ENCODE measurements at regions not wholly inside any gene's neighbourhood (a gene's known extent, or its start where the extent isn't known, plus 50 kb on each side); places are given as distances from the start of the nearest gene placed in this dataset.

DNA sequence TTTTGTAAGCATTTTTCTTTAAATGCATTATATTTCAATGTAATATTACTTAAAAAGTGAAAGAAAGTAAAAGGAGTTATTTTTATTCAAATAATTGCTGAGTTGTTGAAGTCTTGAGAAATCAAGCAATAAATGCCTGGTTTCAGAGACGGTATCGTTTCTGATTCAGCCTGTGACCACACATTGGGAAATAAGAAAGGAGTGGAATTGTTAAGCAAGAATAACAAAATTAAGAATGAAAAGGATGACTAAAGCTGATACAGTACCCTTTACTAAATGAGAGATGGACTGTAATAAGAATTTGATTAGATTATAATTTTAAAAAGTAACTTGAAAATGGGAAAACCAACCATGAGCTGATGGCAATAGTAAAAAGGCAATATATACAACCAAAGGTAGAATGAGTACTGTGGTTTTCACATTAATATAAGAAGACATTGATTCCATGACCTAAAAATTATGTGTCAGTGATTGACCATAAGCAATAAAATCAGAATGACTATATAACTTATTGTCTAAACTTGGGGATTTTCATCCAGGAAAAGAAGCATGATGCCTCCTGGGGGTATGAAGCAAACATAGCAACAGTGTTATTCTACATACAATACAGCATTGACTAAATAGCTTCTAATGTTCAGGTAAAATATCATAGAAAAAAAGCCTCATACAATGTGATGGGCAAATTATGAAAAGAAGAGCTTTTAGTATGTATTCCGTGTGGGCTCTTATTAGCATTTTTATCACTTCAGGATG, 101.9 kb upstream of the PRDM9 start:
- Histone ChIP-seq H2AK5ac (ENCODE audit: insufficient read length, low read length) (no peak overlapping the region), H3K9me3 (ENCODE audit: control insufficient read depth, low read depth, low read length) (no peaks in the 10 kb centered on the region)

More for the DNA sequence above, 101.9 kb upstream of the PRDM9 start:
- H3K9me3 Mint-ChIP-seq: peaks cover 0 to 4% of the 10 kb centered on the region in 2 experiments; a peak in 2 of 5 replicates
- Histone ChIP-seq H2BK5ac (ENCODE audit: insufficient read length, low read length) (no peak overlapping the region), H3K4me1 (ENCODE audit: insufficient read depth, low read length) (no peaks in the 10 kb centered on the region; the same call in 1 of the 2 replicates), H2BK15ac (ENCODE audit: low read depth, low read length) (no peak overlapping the region), H4K20me1 (ENCODE audit: control insufficient read depth, insufficient read depth, insufficient read length) (no peaks in the 10 kb centered on the region), H3K27me3 (ENCODE audit: insufficient read depth, low read length) (no peaks in the 10 kb centered on the region), H3T11ph (ENCODE audit: low read length) (no peak overlapping the region), H3K56ac (ENCODE audit: insufficient read length, low read depth, low read length) (no peak overlapping the region), H3K4ac (ENCODE audit: low read depth, low read length) (no peak overlapping the region), H3K4me2 (ENCODE audit: insufficient read depth, insufficient read length, low read length) (no peak overlapping the region), H2BK120ac (ENCODE audit: low read depth, low read length, poor library complexity, severe bottlenecking) (no peak overlapping the region), H3K23ac (ENCODE audit: insufficient read length, low read depth, low read length) (no peak overlapping the region), H2BK20ac (ENCODE audit: low read depth, low read length, poor library complexity, severe bottlenecking) (no peak overlapping the region), H3K27ac (ENCODE audit: insufficient read length, low read depth, low read length) (no peak overlapping the region), H3K79me1 (ENCODE audit: insufficient read depth, low read depth, low read length, poor library complexity, severe bottlenecking) (no peaks in the 10 kb centered on the region), H3K14ac (ENCODE audit: insufficient read depth, low read length) (no peak overlapping the region), H2AFZ (ENCODE audit: low read length) (no peak overlapping the region), H3K9ac (ENCODE audit: extremely low read depth, insufficient read length, low read length) (no peak overlapping the region), H4K5ac (ENCODE audit: insufficient read length, low read depth, low read length) (no peak overlapping the region), H3K18ac (ENCODE audit: insufficient read length, low read depth, low read length) (no peak overlapping the region), H3K79me2 (ENCODE audit: insufficient read depth, low read length) (no peaks in the 10 kb centered on the region), H4K91ac (ENCODE audit: insufficient read length, low read depth, low read length) (no peak overlapping the region), H2BK12ac (ENCODE audit: insufficient read length, low read depth, low read length) (no peak overlapping the region), H3K23me2 (ENCODE audit: insufficient read length, low read depth, low read length, poor library complexity, severe bottlenecking) (no peaks in the 10 kb centered on the region), H4K8ac (replicated peaks; ENCODE audit: insufficient read length, low read depth, low read length) (no peak overlapping the region)
- DNase-seq: no peak
- no peak overlapping the region for H3K4me3 Mint-ChIP-seq
- H3K27ac Mint-ChIP-seq: no peak overlapping the region
- H3K4me1 Mint-ChIP-seq: no peaks in the 10 kb centered on the region
- no peak; the same call in 2 of the 3 replicates for TF ChIP-seq CTCF (conservative IDR thresholded peaks at IDR 0.05)
- peaks cover 0 to 7% (median 0%) of the 10 kb centered on the region in 3 experiments; a peak in 3 of 7 replicates for H3K36me3 Mint-ChIP-seq (ENCODE audit: insufficient read depth in 1 of 3, low read depth in 3 of 3)
- WGBS (ENCODE audit: extremely low coverage, insufficient read length, low lambda C conversion rate): no CpG with 5 or more reads among the region's 3 CpGs
- H3K27me3 Mint-ChIP-seq (ENCODE audit: low read depth): no peaks in the 10 kb centered on the region

Measured in H9 (cell line).